Dedifferentiated amniotic fluid mesenchymal stem cell (primary cell): ENCODE measurements at regions not wholly inside any gene's neighbourhood (a gene's known extent, or its start where the extent isn't known, plus 50 kb on each side); places are given as distances from the start of the nearest gene placed in this dataset.

ENCODE experiments used
- DNase-seq: peaks from one replicate; pipeline ENCODE4 v3.0.0-alpha.2; 2016; ENCODE audit errors: extremely low spot score

- no peak for DNase-seq
Measured at GRCh38 chr5:112625689-112626438, 111.8 kb upstream of the APC start.

GRCh38 chr5:112626715-112627114 is 111.0 kb upstream of the APC start:
- no peak for DNase-seq

- no peak for DNase-seq
Measured at GRCh38 chr5:112628214-112628980, 109.3 kb upstream of the APC start.

- no peak for DNase-seq
Measured at GRCh38 chr5:112630246-112631009, 107.3 kb upstream of the APC start.

- DNase-seq: no peak
Measured at GRCh38 chr5:112634166-112634565, 103.5 kb upstream of the APC start.

- no peak for DNase-seq
Measured at GRCh38 chr5:112634796-112635195, 102.9 kb upstream of the APC start.

- no peak for DNase-seq
Measured at GRCh38 chr5:112635276-112635675, 102.4 kb upstream of the APC start.

- DNase-seq: no peak
Measured at GRCh38 chr5:112635771-112636731, 101.6 kb upstream of the APC start.

- no peak for DNase-seq
Measured at GRCh38 chr5:112636751-112637150, 100.9 kb upstream of the APC start.

GRCh38 chr5:112637343-112637742 is 100.3 kb upstream of the APC start:
- DNase-seq: no peak

- peak; percentile 40 for DNase-seq
Measured at GRCh38 chr5:112640546-112640945, 97.1 kb upstream of the APC start.

GRCh38 chr5:112641515-112642110 is 96.1 kb upstream of the APC start:
- DNase-seq: no peak

- no peak for DNase-seq
Measured at GRCh38 chr5:112642885-112643284, 94.8 kb upstream of the APC start.

- DNase-seq: no peak
Measured at GRCh38 chr5:112643339-112643971, 94.2 kb upstream of the APC start.

- DNase-seq: no peak
Measured at GRCh38 chr5:112646139-112646936, 91.3 kb upstream of the APC start.

GRCh38 chr5:112647428-112647827 is 90.3 kb upstream of the APC start:
- DNase-seq: no peak

GRCh38 chr5:112648264-112648663 is 89.4 kb upstream of the APC start:
- DNase-seq: no peak

GRCh38 chr5:112649882-112650281 is 87.8 kb upstream of the APC start:
- DNase-seq: no peak

GRCh38 chr5:112653638-112654205 is 84.0 kb upstream of the APC start:
- DNase-seq: no peak
